GM21528 (cell line): ENCODE measurements at regions not wholly inside any gene's neighbourhood (a gene's known extent, or its start where the extent isn't known, plus 50 kb on each side); places are given as distances from the start of the nearest gene placed in this dataset.
"Not testable (repeated sequence)": the region's sequence is repeated elsewhere in the genome, so short reads cannot be mapped to it uniquely, and the experiment has no call there.

Source experiments
- ATAC-seq: cut with Tn5 transposase; IDR thresholded peaks from one replicate; pipeline ENCODE4 v1.9.1; 2021; ENCODE audit warnings: mild to moderate bottlenecking, moderate library complexity; ENCODE audit not compliant: unreplicated experiment, low FRiP score

- not testable (repeated sequence) for ATAC-seq
Observed at GRCh38 chr6:27775138-27775795, 136.9 kb downstream of the OR2B2 start.

GRCh38 chr6:27774264-27774600 lies 138.0 kb downstream of the OR2B2 start:
- ATAC-seq, result not testable (repeated sequence)

GRCh38 chr6:27773542-27774263 lies 138.5 kb downstream of the OR2B2 start:
- not testable (repeated sequence) for ATAC-seq

- ATAC-seq, result no peak
Observed at GRCh38 chr6:27772261-27773001, 139.8 kb downstream of the OR2B2 start.

GRCh38 chr6:27771235-27771634 lies 141.0 kb downstream of the OR2B2 start:
- no peak for ATAC-seq

GRCh38 chr6:27770724-27771123 lies 141.5 kb downstream of the OR2B2 start:
- no peak for ATAC-seq

GRCh38 chr6:27768556-27768955 lies 143.6 kb downstream of the OR2B2 start:
- ATAC-seq, result no peak

GRCh38 chr6:27767851-27768250 lies 144.3 kb downstream of the OR2B2 start:
- no peak for ATAC-seq

GRCh38 chr6:27766405-27766804 lies 145.8 kb downstream of the OR2B2 start:
- ATAC-seq, result no peak

- ATAC-seq, result no peak
Observed at GRCh38 chr6:27765028-27765590, 147.1 kb downstream of the OR2B2 start.

GRCh38 chr6:27761391-27761790 lies 150.8 kb downstream of the OR2B2 start:
- no peak for ATAC-seq

GRCh38 chr6:27760464-27760863 lies 151.7 kb downstream of the OR2B2 start:
- ATAC-seq, result no peak

GRCh38 chr6:27759930-27760329 lies 152.3 kb downstream of the OR2B2 start:
- no peak for ATAC-seq

- ATAC-seq, result no peak
Observed at GRCh38 chr6:27758491-27758890, 153.7 kb downstream of the OR2B2 start.

GRCh38 chr6:27757307-27757706 lies 154.9 kb downstream of the OR2B2 start:
- ATAC-seq, result no peak

- ATAC-seq, result no peak
Observed at GRCh38 chr6:27755768-27756167, 156.4 kb downstream of the OR2B2 start.

GRCh38 chr6:27754408-27754782 lies 157.8 kb downstream of the OR2B2 start:
- ATAC-seq, result no peak

GRCh38 chr6:27753668-27754407 lies 158.4 kb downstream of the OR2B2 start:
- no peak for ATAC-seq

GRCh38 chr6:27752038-27752885 lies 159.9 kb downstream of the OR2B2 start:
- ATAC-seq, result peak; percentile 35

- ATAC-seq, result no peak
Observed at GRCh38 chr6:27748661-27749060, 163.5 kb downstream of the OR2B2 start.
